ENCODE measurements at regions not wholly inside any gene's neighbourhood (a gene's known extent, or its start where the extent isn't known, plus 50 kb on each side); places are given as distances from the start of the nearest gene placed in this dataset.

GRCh38 chr9:78777747-78778146, 480.8 kb downstream of the PSAT1 start:
- TF ChIP-seq, protein P1, sequence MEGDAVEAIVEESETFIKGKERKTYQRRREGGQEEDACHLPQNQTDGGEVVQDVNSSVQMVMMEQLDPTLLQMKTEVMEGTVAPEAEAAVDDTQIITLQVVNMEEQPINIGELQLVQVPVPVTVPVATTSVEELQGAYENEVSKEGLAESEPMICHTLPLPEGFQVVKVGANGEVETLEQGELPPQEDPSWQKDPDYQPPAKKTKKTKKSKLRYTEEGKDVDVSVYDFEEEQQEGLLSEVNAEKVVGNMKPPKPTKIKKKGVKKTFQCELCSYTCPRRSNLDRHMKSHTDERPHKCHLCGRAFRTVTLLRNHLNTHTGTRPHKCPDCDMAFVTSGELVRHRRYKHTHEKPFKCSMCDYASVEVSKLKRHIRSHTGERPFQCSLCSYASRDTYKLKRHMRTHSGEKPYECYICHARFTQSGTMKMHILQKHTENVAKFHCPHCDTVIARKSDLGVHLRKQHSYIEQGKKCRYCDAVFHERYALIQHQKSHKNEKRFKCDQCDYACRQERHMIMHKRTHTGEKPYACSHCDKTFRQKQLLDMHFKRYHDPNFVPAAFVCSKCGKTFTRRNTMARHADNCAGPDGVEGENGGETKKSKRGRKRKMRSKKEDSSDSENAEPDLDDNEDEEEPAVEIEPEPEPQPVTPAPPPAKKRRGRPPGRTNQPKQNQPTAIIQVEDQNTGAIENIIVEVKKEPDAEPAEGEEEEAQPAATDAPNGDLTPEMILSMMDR (IDR thresholded peaks at IDR 0.05; ENCODE audit: insufficient read depth, low read depth, low read length): no peak
- TF ChIP-seq EZH2 (IDR thresholded peaks at IDR 0.05; ENCODE audit: insufficient read depth, low read length): no peak

Measured in astrocyte (in vitro differentiated cells and primary cell).